ENCODE measurements at regions not wholly inside any gene's neighbourhood (a gene's known extent, or its start where the extent isn't known, plus 50 kb on each side); places are given as distances from the start of the nearest gene placed in this dataset.

GRCh38 chr14:71651228-71651627, 281.0 kb upstream of the RGS6 start:
- no peak overlapping the region for H3K27ac ChIP-seq
- no peak for TF ChIP-seq CTCF (IDR thresholded peaks at IDR 0.05)
- TF ChIP-seq POLR2AphosphoS5 (IDR thresholded peaks at IDR 0.05): no peak
- TF ChIP-seq EP300 (IDR thresholded peaks at IDR 0.05): no peak
- TF ChIP-seq POLR2A (IDR thresholded peaks at IDR 0.05): no peak
- DNase-seq: no peak
- 18 to 32% methylated on average over 1 of the region's 1 CpG for WGBS, 2 donors
- peaks cover 5 to 14% (median 12%) of the 10 kb centered on the region in 4 donors for H3K4me1 ChIP-seq
- peaks cover 4 to 9% (median 6%) of the 10 kb centered on the region in 4 donors for H3K9me3 ChIP-seq
- H3K4me3 ChIP-seq: no peak overlapping the region
- no peaks in the 10 kb centered on the region for H3K36me3 ChIP-seq
- no peak for ATAC-seq (ENCODE audit: low FRiP score in 2 of 2)
- H3K27me3 ChIP-seq: no peaks in the 10 kb centered on the region

GRCh38 chr14:71652368-71652767, 279.9 kb upstream of the RGS6 start:
- ATAC-seq (ENCODE audit: low FRiP score in 2 of 2) (no peak), DNase-seq (no peak)
- WGBS, 2 donors: 90 to 100% methylated on average over 1 of the region's 1 CpG
- Histone ChIP-seq H3K36me3 (no peaks in the 10 kb centered on the region), H3K4me3 (no peak overlapping the region), H3K27me3 (no peaks in the 10 kb centered on the region), H3K27ac (no peak overlapping the region), H3K4me1 (peaks cover 0 to 11% (median 6%) of the 10 kb centered on the region in 4 donors), H3K9me3 (peaks cover 4 to 9% (median 6%) of the 10 kb centered on the region in 4 donors)
- TF ChIP-seq POLR2AphosphoS5 (IDR thresholded peaks at IDR 0.05) (no peak), POLR2A (IDR thresholded peaks at IDR 0.05) (no peak), CTCF (IDR thresholded peaks at IDR 0.05) (no peak), EP300 (IDR thresholded peaks at IDR 0.05) (no peak)

GRCh38 chr14:71654810-71655209, 277.4 kb upstream of the RGS6 start:
- WGBS, 2 donors: 89 to 90% methylated on average over 3 of the region's 3 CpGs
- H3K36me3 ChIP-seq: no peaks in the 10 kb centered on the region
- H3K4me1 ChIP-seq: peaks cover 0 to 18% (median 5%) of the 10 kb centered on the region in 4 donors
- ATAC-seq (ENCODE audit: low FRiP score in 2 of 2) (no peak), DNase-seq (no peak)
- H3K9me3 ChIP-seq: peaks cover 4 to 9% (median 6%) of the 10 kb centered on the region in 4 donors
- H3K4me3 ChIP-seq: no peak overlapping the region
- H3K27me3 ChIP-seq: no peaks in the 10 kb centered on the region
- no peak overlapping the region for H3K27ac ChIP-seq
- TF ChIP-seq POLR2AphosphoS5 (IDR thresholded peaks at IDR 0.05) (no peak), CTCF (IDR thresholded peaks at IDR 0.05) (no peak), EP300 (IDR thresholded peaks at IDR 0.05) (no peak), POLR2A (IDR thresholded peaks at IDR 0.05) (no peak)

- TF ChIP-seq CTCF (IDR thresholded peaks at IDR 0.05) (no peak), POLR2A (IDR thresholded peaks at IDR 0.05) (no peak), POLR2AphosphoS5 (IDR thresholded peaks at IDR 0.05) (no peak)
- ATAC-seq (ENCODE audit: low FRiP score in 2 of 2) (peak in 1 of 2 donors; percentile 32), DNase-seq (no peak)
- H3K27ac ChIP-seq: no peak overlapping the region
- WGBS, 2 donors: 74 to 75% methylated on average over 2 of the region's 2 CpGs
- peaks cover 0 to 17% (median 8%) of the 10 kb centered on the region in 4 donors for H3K36me3 ChIP-seq
- no peaks in the 10 kb centered on the region for H3K27me3 ChIP-seq
- H3K4me1 ChIP-seq: peaks cover 0 to 9% (median 0%) of the 10 kb centered on the region in 4 donors
- H3K4me3 ChIP-seq: no peak overlapping the region
- no peaks in the 10 kb centered on the region for H3K9me3 ChIP-seq
Observed at GRCh38 chr14:71658261-71658860, 273.9 kb upstream of the RGS6 start.

- ATAC-seq (ENCODE audit: low FRiP score in 2 of 2) (no peak), DNase-seq (no peak)
- H3K4me1 ChIP-seq: peaks cover 0 to 7% (median 0%) of the 10 kb centered on the region in 4 donors
- H3K27ac ChIP-seq: no peak overlapping the region
- H3K27me3 ChIP-seq: no peaks in the 10 kb centered on the region
- H3K4me3 ChIP-seq: no peak overlapping the region
- peaks cover 0 to 17% (median 8%) of the 10 kb centered on the region in 4 donors for H3K36me3 ChIP-seq
- TF ChIP-seq EP300 (IDR thresholded peaks at IDR 0.05): no peak
- TF ChIP-seq POLR2AphosphoS5 (IDR thresholded peaks at IDR 0.05): no peak
- no peak for TF ChIP-seq CTCF (IDR thresholded peaks at IDR 0.05)
- no peak for TF ChIP-seq POLR2A (IDR thresholded peaks at IDR 0.05)
- H3K9me3 ChIP-seq: no peaks in the 10 kb centered on the region
Observed at GRCh38 chr14:71659159-71659558, 273.1 kb upstream of the RGS6 start.
